Astrocyte (in vitro differentiated cells and primary cell): ENCODE measurements at regions not wholly inside any gene's neighbourhood (a gene's known extent, or its start where the extent isn't known, plus 50 kb on each side); places are given as distances from the start of the nearest gene placed in this dataset.
"Not testable (repeated sequence)": the region's sequence is repeated elsewhere in the genome, so short reads cannot be mapped to it uniquely, and the experiment has no call there.

ENCODE experiments used
- DNase-seq: peaks from one replicate; pipeline ENCODE4 v3.0.0-alpha.2; 2010; ENCODE audit warnings: low read depth
- FAIRE-seq: peaks from 2 replicates; lab custom pipeline; 2011; peaks lifted over from hg19 to GRCh38; lab: Jason Lieb, UNC
- H2AFZ ChIP-seq: 2 replicates; pipeline ENCODE4 v1.6.0; 2012; ENCODE audit warnings: low read depth, low read length, inconsistent platforms
- H3K27ac ChIP-seq: 2 replicates; pipeline ENCODE4 v1.5.1; 2011; ENCODE audit warnings: low read depth, low read length, inconsistent platforms
- H3K27me3 ChIP-seq: 2 replicates; pipeline ENCODE4 v1.6.0; 2011; ENCODE audit warnings: low read length, inconsistent platforms; ENCODE audit not compliant: insufficient read depth
- H3K36me3 ChIP-seq: 2 replicates; pipeline ENCODE4 v1.5.1; 2011; ENCODE audit warnings: low read length, inconsistent platforms; ENCODE audit not compliant: insufficient read depth
- H3K4me1 ChIP-seq: 2 replicates; pipeline ENCODE4 v1.5.1; 2011; ENCODE audit warnings: low read length, inconsistent platforms; ENCODE audit not compliant: insufficient read depth
- H3K4me2 ChIP-seq: 2 replicates; pipeline ENCODE4 v1.6.0; 2012; ENCODE audit warnings: low read length, inconsistent platforms
- H3K4me3 ChIP-seq: 2 replicates; pipeline ENCODE4 v1.5.1; 2011; ENCODE audit warnings: low read depth, mild to moderate bottlenecking, low read length, inconsistent platforms; ENCODE audit not compliant: insufficient read depth
- H3K79me2 ChIP-seq: 2 replicates; pipeline ENCODE4 v1.6.0; 2012; ENCODE audit warnings: mild to moderate bottlenecking, low read length, inconsistent platforms; ENCODE audit not compliant: insufficient read depth
- H3K9ac ChIP-seq: 2 replicates; pipeline ENCODE4 v1.6.0; 2012; ENCODE audit warnings: mild to moderate bottlenecking, low read length, inconsistent platforms
- H3K9me3 ChIP-seq: 2 replicates; pipeline ENCODE4 v1.5.1; 2012; ENCODE audit warnings: low read depth, mild to moderate bottlenecking, low read length, inconsistent platforms; ENCODE audit not compliant: insufficient read depth
- H4K20me1 ChIP-seq: 2 replicates; pipeline ENCODE4 v1.6.0; 2012; ENCODE audit warnings: low read length, inconsistent platforms; ENCODE audit not compliant: insufficient read depth
- H3K27ac Mint-ChIP-seq: one replicate; pipeline ENCODE4 v1.8.0; 2021; ENCODE audit warnings: mild to moderate bottlenecking, mixed read lengths; ENCODE audit not compliant: unreplicated experiment
- H3K27me3 Mint-ChIP-seq: one replicate; pipeline ENCODE4 v1.8.0; 2021; ENCODE audit warnings: low read depth, mixed read lengths; ENCODE audit not compliant: unreplicated experiment
- H3K36me3 Mint-ChIP-seq: one replicate; pipeline ENCODE4 v1.8.0; 2021; ENCODE audit warnings: low read depth, mixed read lengths; ENCODE audit not compliant: unreplicated experiment
- H3K4me1 Mint-ChIP-seq: one replicate; pipeline ENCODE4 v1.8.0; 2021; ENCODE audit warnings: low read depth, mixed read lengths; ENCODE audit not compliant: unreplicated experiment
- H3K4me3 Mint-ChIP-seq: one replicate; pipeline ENCODE4 v1.8.0; 2021; ENCODE audit warnings: mild to moderate bottlenecking, moderate library complexity, mixed read lengths; ENCODE audit not compliant: unreplicated experiment
- H3K9me3 Mint-ChIP-seq: one replicate; pipeline ENCODE4 v1.8.0; 2021; ENCODE audit warnings: mild to moderate bottlenecking, mixed read lengths; ENCODE audit not compliant: unreplicated experiment

DNA sequence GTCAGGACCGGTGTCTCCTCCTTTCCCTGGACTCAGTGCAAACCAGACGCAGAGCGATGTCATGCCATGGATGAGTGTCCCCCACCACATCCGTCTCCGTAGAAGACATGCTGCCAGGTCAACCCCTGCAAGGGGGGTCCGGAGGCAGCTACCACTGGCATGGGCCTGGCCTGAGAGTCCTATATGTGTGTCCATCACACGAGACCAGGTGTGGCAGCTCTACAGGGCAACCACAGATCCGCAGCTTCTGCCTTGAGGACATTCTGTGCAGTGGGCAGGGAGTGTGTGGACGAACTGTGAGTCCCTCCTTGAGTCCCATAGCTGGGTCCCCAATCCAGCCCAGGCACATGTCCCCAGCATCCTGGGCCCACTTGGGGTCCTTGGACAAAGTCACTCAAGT is 133.6 kb downstream of the TNFRSF13B start:
- not testable (repeated sequence) for H3K27ac ChIP-seq, H3K4me1 ChIP-seq, DNase-seq, H3K9me3 ChIP-seq, H3K9me3 Mint-ChIP-seq, H3K27ac Mint-ChIP-seq, H3K36me3 Mint-ChIP-seq, H2AFZ ChIP-seq, H3K4me2 ChIP-seq, H3K27me3 ChIP-seq, H3K27me3 Mint-ChIP-seq, H3K36me3 ChIP-seq, H3K4me1 Mint-ChIP-seq, H4K20me1 ChIP-seq, H3K4me3 ChIP-seq, H3K79me2 ChIP-seq, FAIRE-seq, H3K4me3 Mint-ChIP-seq, H3K9ac ChIP-seq

DNA sequence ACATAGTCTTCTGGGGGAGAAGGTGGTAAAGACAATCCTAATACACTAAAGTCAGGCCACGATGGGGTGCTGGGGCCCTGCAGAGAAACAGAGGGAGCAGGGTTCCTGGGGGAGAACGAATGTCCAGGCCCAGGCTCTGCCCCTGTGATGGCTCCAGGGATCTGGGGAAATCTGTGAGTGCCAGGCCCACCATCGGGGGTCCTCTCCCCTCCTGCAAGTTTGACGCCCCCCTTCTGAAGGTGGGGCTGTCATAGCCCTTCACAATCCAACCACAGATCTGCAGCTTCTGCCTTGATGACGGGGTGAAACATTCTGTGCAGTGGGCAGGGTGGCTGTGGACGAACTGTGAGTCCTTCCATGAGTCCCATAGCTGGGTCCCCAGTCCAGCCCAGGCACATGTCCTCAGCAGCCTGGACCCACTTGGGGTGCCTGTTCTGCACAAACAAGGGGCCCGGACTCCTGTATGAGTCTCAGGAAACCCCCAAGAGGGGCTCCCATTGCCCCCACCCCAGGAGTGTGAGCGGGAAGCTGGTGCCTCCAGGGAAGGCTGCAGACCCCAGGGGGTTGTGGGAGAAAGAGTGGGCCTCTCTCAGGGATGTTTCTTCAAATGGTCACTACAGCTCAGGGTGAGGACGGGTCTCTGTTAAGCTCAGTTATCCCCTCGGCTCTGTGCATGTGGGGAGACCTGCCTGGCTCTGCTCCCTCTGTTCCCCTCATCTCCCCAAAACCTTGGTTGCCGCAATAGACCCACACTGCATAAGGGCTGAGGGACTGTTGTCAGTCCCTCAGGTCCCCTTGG is 134.3 kb downstream of the TNFRSF13B start:
- H3K4me1 ChIP-seq, H4K20me1 ChIP-seq, DNase-seq, H3K9me3 Mint-ChIP-seq, H3K36me3 Mint-ChIP-seq, H3K4me3 ChIP-seq, H3K4me3 Mint-ChIP-seq, FAIRE-seq, H3K27ac Mint-ChIP-seq, H3K9me3 ChIP-seq, H2AFZ ChIP-seq, H3K27me3 ChIP-seq, H3K27me3 Mint-ChIP-seq, H3K4me1 Mint-ChIP-seq, H3K4me2 ChIP-seq, H3K36me3 ChIP-seq, H3K27ac ChIP-seq, H3K9ac ChIP-seq, H3K79me2 ChIP-seq: not testable (repeated sequence)

DNA sequence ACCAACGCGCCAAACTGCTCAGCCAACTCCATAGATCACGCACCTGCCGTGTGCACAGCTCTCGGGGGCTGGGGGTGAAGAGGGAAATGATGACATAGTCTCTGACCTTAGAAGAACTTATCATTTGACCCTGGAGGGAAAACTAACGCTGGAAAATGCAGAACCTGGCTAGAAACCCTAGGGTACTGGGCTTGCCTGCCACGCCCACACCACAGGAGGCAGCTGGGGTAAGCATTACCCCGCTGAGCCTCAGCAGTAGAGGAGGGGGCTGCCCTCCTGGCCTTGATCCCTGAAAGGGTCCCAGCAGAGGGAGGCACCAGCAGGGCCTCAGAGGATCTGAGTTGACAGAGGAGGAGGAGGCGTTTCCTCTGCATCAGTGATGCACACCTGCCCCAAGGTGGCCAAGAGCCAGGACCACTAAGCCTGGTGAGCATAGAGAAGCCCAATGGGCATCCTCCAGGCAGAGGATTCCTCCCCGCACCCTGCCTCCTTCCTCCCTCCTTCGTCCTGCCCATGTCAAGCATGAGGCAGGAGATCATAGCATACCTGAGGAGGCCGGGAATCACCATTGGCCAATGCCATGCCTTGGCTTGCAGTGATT is 135.5 kb downstream of the TNFRSF13B start:
- not testable (repeated sequence) for DNase-seq, H2AFZ ChIP-seq, H3K27ac Mint-ChIP-seq, H3K4me3 Mint-ChIP-seq, H3K27me3 Mint-ChIP-seq, H3K27me3 ChIP-seq, H3K4me1 ChIP-seq, H4K20me1 ChIP-seq, H3K4me3 ChIP-seq, H3K9ac ChIP-seq, H3K4me2 ChIP-seq, H3K9me3 ChIP-seq, FAIRE-seq, H3K36me3 ChIP-seq, H3K36me3 Mint-ChIP-seq, H3K9me3 Mint-ChIP-seq, H3K27ac ChIP-seq, H3K79me2 ChIP-seq, H3K4me1 Mint-ChIP-seq

DNA sequence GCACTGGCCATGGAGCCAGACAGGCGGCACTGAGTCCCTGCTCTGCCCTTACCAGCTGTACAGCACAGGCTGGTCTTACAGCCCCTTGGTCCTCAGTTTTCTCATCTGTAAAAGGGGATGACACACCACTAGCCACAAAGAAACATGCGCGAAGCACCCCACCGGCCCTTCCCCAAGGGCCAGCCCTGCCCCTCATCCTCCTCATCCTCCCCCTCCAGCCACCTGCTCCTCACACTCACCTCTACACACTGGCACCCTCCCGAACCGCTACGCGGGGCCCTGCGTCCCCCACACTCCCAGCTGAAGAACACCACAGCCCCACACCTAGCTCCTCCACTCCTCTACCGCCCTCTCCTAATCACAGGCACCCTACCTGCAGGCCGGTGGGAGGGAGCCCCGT is 138.4 kb downstream of the TNFRSF13B start:
- not testable (repeated sequence) for H3K27ac Mint-ChIP-seq, H2AFZ ChIP-seq, FAIRE-seq, H3K27me3 ChIP-seq, H3K9me3 Mint-ChIP-seq, H3K4me3 ChIP-seq, H3K9me3 ChIP-seq, H3K36me3 ChIP-seq, H3K4me1 ChIP-seq, H3K27me3 Mint-ChIP-seq, H3K36me3 Mint-ChIP-seq, DNase-seq, H3K4me1 Mint-ChIP-seq, H3K4me3 Mint-ChIP-seq, H3K4me2 ChIP-seq, H4K20me1 ChIP-seq, H3K9ac ChIP-seq, H3K79me2 ChIP-seq, H3K27ac ChIP-seq

DNA sequence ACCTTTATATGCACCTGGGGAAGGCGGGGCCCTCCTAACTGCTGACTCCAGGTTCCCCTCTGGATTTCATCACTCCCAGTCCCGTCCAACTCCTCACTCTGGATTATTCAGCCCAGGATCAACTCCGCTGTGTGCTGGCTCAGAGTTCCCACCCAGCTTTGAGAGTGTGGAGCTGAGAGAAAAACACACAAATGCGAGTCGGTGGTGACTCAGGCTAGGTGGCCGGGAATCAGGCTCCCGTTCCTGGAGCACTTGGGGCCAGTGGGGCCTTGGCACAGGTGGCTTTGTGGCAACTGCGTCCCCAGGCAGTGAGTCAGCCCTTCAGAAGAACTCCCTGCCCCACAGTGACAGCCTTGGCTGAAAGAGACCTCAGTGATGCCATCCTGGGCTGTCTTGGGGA is 139.1 kb downstream of the TNFRSF13B start:
- not testable (repeated sequence) for H3K4me2 ChIP-seq, H3K9me3 ChIP-seq, H3K4me1 Mint-ChIP-seq, H3K27ac Mint-ChIP-seq, H3K9me3 Mint-ChIP-seq, DNase-seq, H3K4me3 Mint-ChIP-seq, H3K9ac ChIP-seq, H4K20me1 ChIP-seq, H3K27me3 Mint-ChIP-seq, H3K27me3 ChIP-seq, H3K36me3 ChIP-seq, H3K79me2 ChIP-seq, H3K4me1 ChIP-seq, H3K36me3 Mint-ChIP-seq, FAIRE-seq, H3K27ac ChIP-seq, H3K4me3 ChIP-seq, H2AFZ ChIP-seq

- H4K20me1 ChIP-seq, H3K79me2 ChIP-seq, H3K27ac ChIP-seq, H3K9me3 ChIP-seq, H3K4me1 Mint-ChIP-seq, H3K4me3 ChIP-seq, H3K36me3 ChIP-seq, H3K9me3 Mint-ChIP-seq, H3K36me3 Mint-ChIP-seq, H3K9ac ChIP-seq, H3K27me3 ChIP-seq, FAIRE-seq, H3K4me1 ChIP-seq, DNase-seq, H3K4me2 ChIP-seq, H3K27ac Mint-ChIP-seq, H2AFZ ChIP-seq, H3K27me3 Mint-ChIP-seq, H3K4me3 Mint-ChIP-seq: not testable (repeated sequence)
These were observed 139.7 kb downstream of the TNFRSF13B start for GRCh38 chr17:16832206-16832605.
